AG09319 (cell line): ENCODE measurements at regions not wholly inside any gene's neighbourhood (a gene's known extent, or its start where the extent isn't known, plus 50 kb on each side); places are given as distances from the start of the nearest gene placed in this dataset.

Experiments used
- DNase-seq: peaks from one replicate; pipeline ENCODE4 v3.0.0-alpha.2; 2010; ENCODE audit warnings: low read depth; ENCODE audit errors: extremely low read depth
- TF ChIP-seq, protein P1 (sequence below): IDR thresholded peaks from 2 replicates; pipeline ENCODE4 v1.5.1; 2011; ENCODE audit warnings: low read depth, mild to moderate bottlenecking, inconsistent platforms, low read length, moderate library complexity

DNA sequence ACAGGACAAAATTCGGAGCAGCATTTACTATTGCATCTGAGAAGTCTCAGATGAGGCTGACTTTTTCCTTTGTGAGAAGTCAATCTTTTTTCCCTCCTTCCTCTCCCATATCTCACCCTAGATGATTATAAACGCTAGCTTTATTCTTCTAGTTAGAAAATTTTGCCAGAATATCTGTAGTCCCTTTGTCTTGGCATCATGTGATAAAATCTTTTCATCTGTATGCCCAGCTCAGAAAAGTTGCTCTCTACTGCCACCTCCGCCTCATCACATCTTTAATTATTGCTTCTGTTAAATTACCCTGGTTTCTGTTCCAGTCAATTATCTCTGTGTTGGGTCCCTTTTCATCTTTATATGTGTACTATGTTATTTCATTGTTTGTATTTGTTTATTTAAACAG, 210.8 kb upstream of the SLC35G4 start:
- TF ChIP-seq, protein P1, sequence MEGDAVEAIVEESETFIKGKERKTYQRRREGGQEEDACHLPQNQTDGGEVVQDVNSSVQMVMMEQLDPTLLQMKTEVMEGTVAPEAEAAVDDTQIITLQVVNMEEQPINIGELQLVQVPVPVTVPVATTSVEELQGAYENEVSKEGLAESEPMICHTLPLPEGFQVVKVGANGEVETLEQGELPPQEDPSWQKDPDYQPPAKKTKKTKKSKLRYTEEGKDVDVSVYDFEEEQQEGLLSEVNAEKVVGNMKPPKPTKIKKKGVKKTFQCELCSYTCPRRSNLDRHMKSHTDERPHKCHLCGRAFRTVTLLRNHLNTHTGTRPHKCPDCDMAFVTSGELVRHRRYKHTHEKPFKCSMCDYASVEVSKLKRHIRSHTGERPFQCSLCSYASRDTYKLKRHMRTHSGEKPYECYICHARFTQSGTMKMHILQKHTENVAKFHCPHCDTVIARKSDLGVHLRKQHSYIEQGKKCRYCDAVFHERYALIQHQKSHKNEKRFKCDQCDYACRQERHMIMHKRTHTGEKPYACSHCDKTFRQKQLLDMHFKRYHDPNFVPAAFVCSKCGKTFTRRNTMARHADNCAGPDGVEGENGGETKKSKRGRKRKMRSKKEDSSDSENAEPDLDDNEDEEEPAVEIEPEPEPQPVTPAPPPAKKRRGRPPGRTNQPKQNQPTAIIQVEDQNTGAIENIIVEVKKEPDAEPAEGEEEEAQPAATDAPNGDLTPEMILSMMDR: no peak; the same call in 1 of the 2 replicates
- no peak for DNase-seq

DNA sequence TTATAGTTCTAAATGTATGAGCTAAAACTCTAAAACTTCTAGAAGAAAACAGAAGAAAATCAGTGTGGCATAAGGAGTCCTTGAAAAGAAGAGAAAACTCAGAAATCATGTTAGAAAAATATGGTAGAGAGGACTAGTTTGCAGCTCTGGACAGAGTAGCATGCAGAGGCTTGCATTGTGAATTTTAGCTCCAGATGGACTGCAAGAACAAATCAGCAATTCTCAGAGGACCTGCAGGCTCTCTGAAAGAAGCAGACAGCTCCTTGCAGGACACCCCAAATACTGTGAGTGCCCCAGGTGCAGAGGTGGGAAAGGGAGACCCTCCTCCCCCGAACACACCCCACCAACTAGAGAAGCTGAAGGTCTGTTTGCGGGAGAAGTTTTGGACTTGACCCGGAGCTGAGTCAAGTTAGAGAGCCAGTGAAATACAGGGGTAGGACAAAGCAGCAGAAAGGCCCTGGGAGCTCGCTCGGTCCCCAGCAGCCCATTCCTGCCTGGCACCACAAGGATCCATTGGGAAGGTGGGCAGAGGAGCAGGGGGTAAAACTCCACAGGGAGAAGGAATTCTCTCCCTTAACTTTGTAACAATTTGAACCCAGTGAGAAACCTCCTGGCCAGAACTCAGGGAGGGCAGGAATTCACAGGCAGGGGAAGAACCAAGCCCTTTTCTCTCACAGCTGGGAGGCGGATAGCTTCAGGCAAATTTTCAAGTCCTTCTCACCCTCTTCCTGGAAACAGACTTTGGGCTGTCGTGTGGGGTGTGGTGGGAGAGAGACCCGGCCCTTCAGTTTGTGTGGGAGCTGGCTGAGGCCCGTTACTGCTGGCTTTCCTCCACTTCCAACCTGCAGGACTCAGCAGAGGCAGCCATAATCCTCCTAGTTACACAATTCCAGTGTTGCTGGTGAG, 216.2 kb upstream of the SLC35G4 start:
- no peak for DNase-seq
- TF ChIP-seq, protein P1: no peak

DNA sequence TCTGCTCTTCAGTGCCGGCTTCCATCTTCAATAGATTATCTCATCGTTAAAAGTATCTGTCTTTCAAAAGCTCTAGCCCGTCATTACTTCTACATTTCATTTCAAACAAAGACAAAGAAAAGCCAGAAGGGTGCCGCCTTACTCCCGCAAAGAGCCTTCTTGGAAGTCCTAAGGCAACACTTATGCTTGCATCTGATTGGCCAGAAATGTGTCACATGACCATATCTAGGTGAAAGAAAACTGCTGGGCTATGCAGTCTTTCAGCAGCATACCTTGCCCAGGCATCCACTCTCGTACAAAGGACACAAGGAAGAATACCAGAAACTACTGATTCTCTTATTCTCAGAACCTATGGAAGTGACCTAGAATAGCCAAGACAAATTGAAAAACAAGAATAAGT, 217.1 kb upstream of the SLC35G4 start:
- TF ChIP-seq, protein P1: no peak

DNA sequence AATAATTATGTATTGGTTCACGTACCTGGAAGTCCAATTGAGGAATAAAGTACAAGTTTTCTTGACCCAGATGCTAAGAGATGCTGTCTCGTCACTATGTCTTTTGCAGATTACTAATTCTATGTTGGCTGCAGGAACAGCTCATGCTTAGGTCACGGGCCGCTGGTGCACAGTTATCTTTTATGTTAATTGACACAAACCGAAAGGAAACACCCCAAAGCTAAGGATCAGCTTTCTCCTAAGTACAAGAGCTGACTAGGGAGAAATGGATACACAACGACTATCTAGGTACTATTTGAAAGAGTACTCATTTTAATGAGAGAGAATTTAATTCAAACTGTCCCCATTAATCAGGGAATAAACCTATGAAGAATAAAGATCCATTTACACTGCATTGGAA, 217.7 kb upstream of the SLC35G4 start:
- TF ChIP-seq, protein P1: no peak
- DNase-seq: no peak

More for the DNA sequence above, 217.1 kb upstream of the SLC35G4 start:
- DNase-seq: no peak

DNA sequence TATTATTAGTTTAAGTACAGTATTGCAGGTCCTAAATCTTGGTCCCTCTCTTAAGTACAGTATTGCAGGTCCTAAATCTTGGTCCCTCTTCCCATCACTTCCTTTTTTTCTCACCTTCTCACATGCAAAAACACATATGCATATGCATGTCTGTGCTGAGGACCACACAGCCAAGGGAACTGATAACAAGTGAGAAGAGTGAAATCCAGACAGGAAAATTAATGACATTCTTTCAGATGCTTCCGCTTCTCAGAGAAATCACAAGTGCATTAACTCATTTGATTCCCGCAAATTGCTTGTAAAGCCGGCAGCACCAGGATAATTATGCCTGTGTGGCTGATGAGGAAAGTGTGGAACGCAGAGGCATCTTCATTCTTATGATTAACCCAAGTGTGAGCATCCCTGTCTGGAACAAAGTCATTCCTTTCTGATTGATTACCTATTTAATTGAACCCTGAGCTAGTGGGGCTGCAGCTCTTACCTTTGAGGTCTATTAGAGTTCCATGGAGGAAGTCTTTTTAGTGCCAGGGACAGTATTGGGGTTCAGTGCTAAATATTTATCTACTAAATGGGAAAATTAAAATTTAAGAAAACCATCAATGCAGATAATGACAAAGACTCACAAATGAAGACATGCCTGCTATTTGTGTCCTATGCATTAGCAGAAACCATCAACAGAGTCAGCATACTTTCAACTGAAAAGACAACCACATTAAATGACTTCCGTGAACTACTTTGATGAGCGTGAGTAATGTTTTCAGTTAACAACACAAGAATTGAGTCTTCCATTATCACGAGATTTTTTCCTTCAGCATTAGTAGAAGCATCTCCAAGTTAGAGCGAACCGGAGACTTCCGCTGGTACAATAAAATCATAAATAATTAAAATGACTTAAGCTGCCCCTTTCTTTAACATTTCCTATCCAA, 220.4 kb upstream of the SLC35G4 start:
- no peak for DNase-seq
- TF ChIP-seq, protein P1: no peak

DNA sequence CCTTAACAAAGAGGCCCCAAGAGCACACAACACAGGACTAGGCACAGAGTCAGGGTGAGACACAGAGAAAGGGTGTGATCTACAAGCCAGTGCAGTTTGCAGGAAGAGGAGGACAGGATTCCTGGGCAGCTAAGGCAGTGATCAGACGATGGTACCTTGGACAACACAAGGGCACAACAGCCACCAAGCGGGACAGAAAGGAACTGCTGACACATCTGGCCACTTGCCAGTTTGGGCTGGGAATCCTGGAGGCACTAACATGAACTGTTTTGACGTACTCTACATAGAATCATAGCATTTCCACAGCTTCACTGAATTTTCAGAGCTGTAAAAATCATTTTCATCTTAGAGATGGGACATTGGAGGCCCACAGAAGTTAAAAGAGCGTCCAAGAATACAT, 221.5 kb upstream of the SLC35G4 start:
- no peak for DNase-seq
- TF ChIP-seq, protein P1: no peak; the same call in 1 of the 2 replicates

DNA sequence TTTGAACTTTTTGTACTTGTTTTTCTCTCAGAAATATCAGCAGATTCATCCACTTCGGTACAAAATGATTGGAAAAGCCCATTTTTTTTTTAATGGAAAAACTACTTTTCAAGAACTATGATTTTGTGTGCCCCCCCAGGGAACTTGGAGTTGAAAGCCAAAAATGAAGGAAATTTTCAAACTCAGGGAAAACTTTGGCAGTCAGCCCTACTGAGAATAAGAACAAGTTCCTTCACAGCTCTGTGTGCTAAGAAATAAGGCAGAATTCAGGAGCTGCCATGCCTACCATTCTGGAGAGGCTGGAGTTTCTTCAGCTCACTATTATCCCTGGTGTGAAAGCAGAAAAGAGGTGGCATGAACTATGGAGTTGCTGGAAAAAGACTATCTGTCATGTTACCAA, 226.0 kb upstream of the SLC35G4 start:
- TF ChIP-seq, protein P1: no peak
- no peak for DNase-seq
